WTC11 (cell line): ENCODE measurements at regions not wholly inside any gene's neighbourhood (a gene's known extent, or its start where the extent isn't known, plus 50 kb on each side); places are given as distances from the start of the nearest gene placed in this dataset.

Experiments
- ATAC-seq: fragments of 200-7000 bp; cut with Tn5 transposase; 2 replicates; pipeline ENCODE4 v1.10.0; 2021; ENCODE audit warnings: mild to moderate bottlenecking, moderate library complexity
- CTCF ChIA-PET: fragments of 300-600 bp; sonication (Branson Sonifier 250); formaldehyde crosslinking; loops from one replicate; lab custom pipeline; 2021; ENCODE audit warnings: antibody characterized with exemption; lab: Charles Lee
- POLR2A ChIA-PET: fragments of 350-600 bp; sonication (Branson Sonifier 250); formaldehyde crosslinking; loops from one replicate; lab custom pipeline; 2021; ENCODE audit warnings: antibody characterized with exemption; lab: Charles Lee
- DNase-seq: peaks from one replicate; pipeline ENCODE4 v3.0.0; 2021; ENCODE audit warnings: low spot score
- H3K27ac Mint-ChIP-seq: 2 replicates; pipeline ENCODE4 v1.8.0; 2021; ENCODE audit warnings: mixed read lengths
- H3K27me3 Mint-ChIP-seq: 2 replicates; pipeline ENCODE4 v1.8.0; 2021; ENCODE audit warnings: low read depth, mild to moderate bottlenecking, moderate library complexity, mixed read lengths
- H3K36me3 Mint-ChIP-seq: 2 replicates; pipeline ENCODE4 v1.8.0; 2021; ENCODE audit warnings: mixed read lengths
- H3K4me1 Mint-ChIP-seq: 2 replicates; pipeline ENCODE4 v1.8.0; 2022; ENCODE audit warnings: mixed read lengths
- H3K4me3 Mint-ChIP-seq: 2 replicates; pipeline ENCODE4 v1.8.0; 2021; ENCODE audit warnings: mild to moderate bottlenecking, moderate library complexity, mixed read lengths
- H3K9me3 Mint-ChIP-seq: 2 replicates; pipeline ENCODE4 v1.8.0; 2021; ENCODE audit warnings: mixed read lengths
- ATF1 ChIP-seq: sonication (generic); formaldehyde crosslinking; IDR thresholded peaks from 2 replicates; pipeline ENCODE4 v1.8.1; 2023; ENCODE audit warnings: mild to moderate bottlenecking, moderate library complexity, missing genetic modification reagents
- ATF2 ChIP-seq: sonication (generic); formaldehyde crosslinking; IDR thresholded peaks from 2 replicates; pipeline ENCODE4 v1.8.1; 2022; ENCODE audit warnings: low read depth, missing genetic modification reagents, borderline replicate concordance
- CBFB ChIP-seq: sonication (generic); formaldehyde crosslinking; IDR thresholded peaks from 2 replicates; pipeline ENCODE4 v1.8.1; 2022; ENCODE audit warnings: mild to moderate bottlenecking, low read depth, missing genetic modification reagents
- ELF4 ChIP-seq: sonication (generic); formaldehyde crosslinking; IDR thresholded peaks from 2 replicates; pipeline ENCODE4 v1.8.1; 2022; ENCODE audit warnings: low read depth, mild to moderate bottlenecking, moderate library complexity, missing genetic modification reagents
- ERG ChIP-seq: fragments of 250-450 bp; sonication (Bioruptor Pico); IDR thresholded peaks from 2 replicates; pipeline ENCODE4 v1.8.0; 2021; ENCODE audit warnings: mild to moderate bottlenecking
- MYBL2 ChIP-seq: sonication (generic); formaldehyde crosslinking; IDR thresholded peaks from 2 replicates; pipeline ENCODE4 v1.8.1; 2023; ENCODE audit warnings: mild to moderate bottlenecking, moderate library complexity, missing genetic modification reagents
- NFE2L1 ChIP-seq: sonication (generic); formaldehyde crosslinking; IDR thresholded peaks from 2 replicates; pipeline ENCODE4 v1.8.1; 2023; ENCODE audit warnings: missing genetic modification reagents
- NFYB ChIP-seq: sonication (generic); formaldehyde crosslinking; conservative IDR thresholded peaks from 2 replicates; pipeline ENCODE4 v1.8.0; 2022; ENCODE audit warnings: low read depth, missing genetic modification reagents
- NR2C2 ChIP-seq: sonication (generic); formaldehyde crosslinking; IDR thresholded peaks from 2 replicates; pipeline ENCODE4 v1.8.0; 2022; ENCODE audit warnings: mild to moderate bottlenecking, missing genetic modification reagents
- OVOL2 ChIP-seq: fragments of 250-450 bp; sonication (Bioruptor Pico); IDR thresholded peaks from 2 replicates; pipeline ENCODE4 v1.9.0; 2021; ENCODE audit warnings: mild to moderate bottlenecking, borderline replicate concordance
- PREB ChIP-seq: sonication (generic); formaldehyde crosslinking; IDR thresholded peaks from 2 replicates; pipeline ENCODE4 v1.8.1; 2022; ENCODE audit warnings: mild to moderate bottlenecking, missing genetic modification reagents, moderate library complexity, borderline replicate concordance
- SOX15 ChIP-seq: fragments of 250-450 bp; sonication (Bioruptor Pico); IDR thresholded peaks from 2 replicates; pipeline ENCODE4 v1.9.0; 2021; ENCODE audit warnings: mild to moderate bottlenecking
- ZNF317 ChIP-seq: sonication (generic); formaldehyde crosslinking; IDR thresholded peaks from 2 replicates; pipeline ENCODE4 v1.8.1; 2023; ENCODE audit warnings: low read depth, mild to moderate bottlenecking, moderate library complexity, missing genetic modification reagents, borderline replicate concordance
- ZNF416 ChIP-seq: fragments of 250-450 bp; sonication (Bioruptor Pico); IDR thresholded peaks from 2 replicates; pipeline ENCODE4 v1.9.0; 2021; ENCODE audit warnings: mild to moderate bottlenecking, inconsistent platforms
- ZNF425 ChIP-seq: fragments of 250-450 bp; sonication (Bioruptor Pico); conservative IDR thresholded peaks from 2 replicates; pipeline ENCODE4 v1.9.0; 2021; ENCODE audit warnings: mild to moderate bottlenecking
- ZNF671 ChIP-seq: fragments of 250-450 bp; sonication (Bioruptor Pico); IDR thresholded peaks from 2 replicates; pipeline ENCODE4 v1.8.0; 2021; ENCODE audit warnings: mild to moderate bottlenecking
- TF ChIP-seq, protein P1 (sequence below): sonication (generic); formaldehyde crosslinking; IDR thresholded peaks from 2 replicates; pipeline ENCODE4 v1.8.1; 2023; ENCODE audit warnings: mild to moderate bottlenecking, moderate library complexity, missing genetic modification reagents
- TF ChIP-seq, protein P2 (sequence below): sonication (generic); formaldehyde crosslinking; IDR thresholded peaks from 2 replicates; pipeline ENCODE4 v1.8.1; 2023; ENCODE audit warnings: mild to moderate bottlenecking, missing genetic modification reagents, moderate library complexity
- TF ChIP-seq, protein P3 (sequence below): fragments of 200-600 bp; IDR thresholded peaks from 2 replicates; pipeline ENCODE4 v1.8.0; 2022; ENCODE audit warnings: antibody characterized with exemption
- TF ChIP-seq, protein P4 (sequence below): fragments of 250-450 bp; sonication (Bioruptor Pico); IDR thresholded peaks from 2 replicates; pipeline ENCODE4 v2.1.2; 2022; ENCODE audit warnings: mild to moderate bottlenecking, moderate library complexity

GRCh38 chr4:153045111-153045982 is 109.2 kb downstream of the FHDC1 start:
- POLR2A ChIA-PET: no interaction called here
- no peaks in the 10 kb centered on the region for H3K4me1 Mint-ChIP-seq
- TF ChIP-seq, protein P1, sequence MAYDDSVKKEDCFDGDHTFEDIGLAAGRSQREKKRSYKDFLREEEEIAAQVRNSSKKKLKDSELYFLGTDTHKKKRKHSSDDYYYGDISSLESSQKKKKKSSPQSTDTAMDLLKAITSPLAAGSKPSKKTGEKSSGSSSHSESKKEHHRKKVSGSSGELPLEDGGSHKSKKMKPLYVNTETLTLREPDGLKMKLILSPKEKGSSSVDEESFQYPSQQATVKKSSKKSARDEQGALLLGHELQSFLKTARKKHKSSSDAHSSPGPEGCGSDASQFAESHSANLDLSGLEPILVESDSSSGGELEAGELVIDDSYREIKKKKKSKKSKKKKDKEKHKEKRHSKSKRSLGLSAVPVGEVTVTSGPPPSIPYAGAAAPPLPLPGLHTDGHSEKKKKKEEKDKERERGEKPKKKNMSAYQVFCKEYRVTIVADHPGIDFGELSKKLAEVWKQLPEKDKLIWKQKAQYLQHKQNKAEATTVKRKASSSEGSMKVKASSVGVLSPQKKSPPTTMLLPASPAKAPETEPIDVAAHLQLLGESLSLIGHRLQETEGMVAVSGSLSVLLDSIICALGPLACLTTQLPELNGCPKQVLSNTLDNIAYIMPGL: no peak
- TF ChIP-seq ZNF416: no peak
- TF ChIP-seq OVOL2 (CRISPR knock-in tag): no peak
- no peak for TF ChIP-seq SOX15 (CRISPR knock-in tag)
- TF ChIP-seq, all 79 proteins: peak for 0

DNA sequence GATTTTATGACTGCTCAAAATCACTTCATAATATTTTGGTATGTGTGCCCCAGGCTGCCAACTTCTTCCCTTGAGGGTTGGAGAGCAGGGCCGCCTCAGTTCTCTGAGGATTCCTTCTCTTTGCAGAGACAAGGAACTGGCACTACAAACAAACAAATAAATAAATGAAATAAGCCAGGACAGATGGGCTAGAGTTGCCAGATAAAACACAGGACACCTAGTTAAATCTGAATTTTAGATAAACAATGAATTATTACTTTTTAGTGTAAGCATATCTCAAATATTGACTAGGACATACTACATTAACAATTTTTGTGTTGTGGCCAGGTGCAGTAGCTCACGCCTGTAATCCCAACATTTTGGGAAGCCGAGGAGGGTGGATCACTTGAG is 122.5 kb downstream of the FHDC1 start:
- H3K36me3 Mint-ChIP-seq: no peaks in the 10 kb centered on the region
- DNase-seq: no peak
- POLR2A ChIA-PET: no interaction called here
- no peak overlapping the region for H3K27ac Mint-ChIP-seq
- 0 out of 2 replicates have a peak, but pooled peaks cover 2% of the 10 kb centered on the region for H3K4me1 Mint-ChIP-seq
- no peak for ATAC-seq
- no peaks in the 10 kb centered on the region; the same call in 1 of the 2 replicates for H3K9me3 Mint-ChIP-seq
- no peaks in the 10 kb centered on the region; the same call in 1 of the 2 replicates for H3K27me3 Mint-ChIP-seq
- no peak overlapping the region for H3K4me3 Mint-ChIP-seq
- CTCF ChIA-PET: no interaction called here
- TF ChIP-seq OVOL2 (CRISPR knock-in tag) (no peak), ZNF425 (CRISPR knock-in tag) (no peak), ELF4 (CRISPR knock-in tag) (no peak), CBFB (CRISPR knock-in tag) (no peak), ATF1 (no peak), NFYB (CRISPR knock-in tag) (no peak), ZNF317 (CRISPR knock-in tag) (no peak), PREB (CRISPR knock-in tag) (no peak), MYBL2 (CRISPR knock-in tag) (no peak), ATF2 (no peak), NFE2L1 (CRISPR knock-in tag) (no peak), NR2C2 (CRISPR knock-in tag) (no peak), ERG (CRISPR knock-in tag) (no peak), ZNF671 (no peak)
- TF ChIP-seq, protein P2, sequence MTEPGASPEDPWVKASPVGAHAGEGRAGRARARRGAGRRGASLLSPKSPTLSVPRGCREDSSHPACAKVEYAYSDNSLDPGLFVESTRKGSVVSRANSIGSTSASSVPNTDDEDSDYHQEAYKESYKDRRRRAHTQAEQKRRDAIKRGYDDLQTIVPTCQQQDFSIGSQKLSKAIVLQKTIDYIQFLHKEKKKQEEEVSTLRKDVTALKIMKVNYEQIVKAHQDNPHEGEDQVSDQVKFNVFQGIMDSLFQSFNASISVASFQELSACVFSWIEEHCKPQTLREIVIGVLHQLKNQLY (CRISPR knock-in tag): no peak
- TF ChIP-seq, protein P3, sequence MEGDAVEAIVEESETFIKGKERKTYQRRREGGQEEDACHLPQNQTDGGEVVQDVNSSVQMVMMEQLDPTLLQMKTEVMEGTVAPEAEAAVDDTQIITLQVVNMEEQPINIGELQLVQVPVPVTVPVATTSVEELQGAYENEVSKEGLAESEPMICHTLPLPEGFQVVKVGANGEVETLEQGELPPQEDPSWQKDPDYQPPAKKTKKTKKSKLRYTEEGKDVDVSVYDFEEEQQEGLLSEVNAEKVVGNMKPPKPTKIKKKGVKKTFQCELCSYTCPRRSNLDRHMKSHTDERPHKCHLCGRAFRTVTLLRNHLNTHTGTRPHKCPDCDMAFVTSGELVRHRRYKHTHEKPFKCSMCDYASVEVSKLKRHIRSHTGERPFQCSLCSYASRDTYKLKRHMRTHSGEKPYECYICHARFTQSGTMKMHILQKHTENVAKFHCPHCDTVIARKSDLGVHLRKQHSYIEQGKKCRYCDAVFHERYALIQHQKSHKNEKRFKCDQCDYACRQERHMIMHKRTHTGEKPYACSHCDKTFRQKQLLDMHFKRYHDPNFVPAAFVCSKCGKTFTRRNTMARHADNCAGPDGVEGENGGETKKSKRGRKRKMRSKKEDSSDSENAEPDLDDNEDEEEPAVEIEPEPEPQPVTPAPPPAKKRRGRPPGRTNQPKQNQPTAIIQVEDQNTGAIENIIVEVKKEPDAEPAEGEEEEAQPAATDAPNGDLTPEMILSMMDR: no peak
- TF ChIP-seq, protein P4, sequence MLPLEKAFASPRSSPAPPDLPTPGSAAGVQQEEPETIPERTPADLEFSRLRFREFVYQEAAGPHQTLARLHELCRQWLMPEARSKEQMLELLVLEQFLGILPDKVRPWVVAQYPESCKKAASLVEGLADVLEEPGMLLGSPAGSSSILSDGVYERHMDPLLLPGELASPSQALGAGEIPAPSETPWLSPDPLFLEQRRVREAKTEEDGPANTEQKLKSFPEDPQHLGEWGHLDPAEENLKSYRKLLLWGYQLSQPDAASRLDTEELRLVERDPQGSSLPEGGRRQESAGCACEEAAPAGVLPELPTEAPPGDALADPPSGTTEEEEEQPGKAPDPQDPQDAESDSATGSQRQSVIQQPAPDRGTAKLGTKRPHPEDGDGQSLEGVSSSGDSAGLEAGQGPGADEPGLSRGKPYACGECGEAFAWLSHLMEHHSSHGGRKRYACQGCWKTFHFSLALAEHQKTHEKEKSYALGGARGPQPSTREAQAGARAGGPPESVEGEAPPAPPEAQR (CRISPR knock-in tag): no peak

More at GRCh38 chr4:153045111-153045982, 109.2 kb downstream of the FHDC1 start:
- no peak overlapping the region for H3K4me3 Mint-ChIP-seq
- peaks cover 15% of the 10 kb centered on the region for H3K36me3 Mint-ChIP-seq
- H3K27ac Mint-ChIP-seq: no peak overlapping the region
- peaks cover 26% of the 10 kb centered on the region for H3K9me3 Mint-ChIP-seq
- no peaks in the 10 kb centered on the region for H3K27me3 Mint-ChIP-seq
- no peak for ATAC-seq
- no peak for DNase-seq
- CTCF ChIA-PET: interaction anchor here (1.7 kb wide), 1 partner anchor 38 kb away, joined by 4 read pairs; no protein-coding TSS in a partner anchor
